HFFc6 (cell line): ENCODE measurements at regions not wholly inside any gene's neighbourhood (a gene's known extent, or its start where the extent isn't known, plus 50 kb on each side); places are given as distances from the start of the nearest gene placed in this dataset.

Experiments
- DNase-seq: peaks from one replicate; pipeline ENCODE4 v3.0.0-alpha.2; 2018
- H3K27ac Mint-ChIP-seq: 2 replicates; pipeline ENCODE4 v1.8.0; 2020; ENCODE audit warnings: mild to moderate bottlenecking, mixed read lengths
- H3K27me3 Mint-ChIP-seq: 2 replicates; pipeline ENCODE4 v1.8.0; 2021; ENCODE audit warnings: mild to moderate bottlenecking, moderate library complexity, mixed read lengths; ENCODE audit not compliant: insufficient read depth
- H3K36me3 Mint-ChIP-seq: 2 replicates; pipeline ENCODE4 v1.8.0; 2021; ENCODE audit warnings: low read depth, mixed read lengths
- H3K4me1 Mint-ChIP-seq: 2 replicates; pipeline ENCODE4 v1.8.0; 2020; ENCODE audit warnings: low read depth, mixed read lengths
- H3K4me3 Mint-ChIP-seq: 2 replicates; pipeline ENCODE4 v1.8.0; 2020; ENCODE audit warnings: mild to moderate bottlenecking, moderate library complexity, mixed read lengths
- H3K9me3 Mint-ChIP-seq: 2 replicates; pipeline ENCODE4 v1.8.0; 2020; ENCODE audit warnings: mild to moderate bottlenecking, mixed read lengths
- CTCF ChIP-seq: fragments of 200-600 bp; sonication (generic); IDR thresholded peaks from 2 replicates; pipeline ENCODE4 v1.5.0; 2021; ENCODE audit warnings: antibody characterized with exemption, mild to moderate bottlenecking

DNA sequence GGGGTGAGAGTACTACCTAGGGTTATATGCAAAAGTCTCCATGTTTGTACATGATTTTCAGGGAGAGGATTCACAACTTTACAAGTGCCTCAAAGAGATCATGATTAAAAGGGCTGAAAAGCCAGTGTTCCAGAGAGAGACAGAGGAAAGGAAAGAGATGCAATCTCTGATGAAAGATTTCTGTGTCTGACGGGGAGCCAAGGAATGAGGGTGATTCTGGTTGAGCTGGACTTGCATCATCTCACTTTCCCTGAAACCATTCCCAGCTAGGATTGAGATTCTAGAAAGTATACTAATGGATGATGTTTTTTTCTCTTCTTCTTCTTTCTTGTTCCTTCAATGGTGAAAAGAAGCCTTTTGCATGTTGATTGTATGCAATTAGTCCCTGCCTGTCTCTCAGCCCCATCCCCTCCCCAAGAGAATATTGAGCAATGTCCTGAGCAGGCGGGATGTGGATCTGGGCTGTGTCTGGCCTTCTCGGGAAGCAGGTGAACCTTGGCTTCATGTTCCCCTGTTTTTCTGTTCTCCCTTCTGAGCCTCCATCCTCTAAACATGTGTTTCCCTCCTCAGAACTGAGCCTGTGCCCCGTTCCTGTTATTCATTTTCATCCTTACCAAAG lies 186.1 kb downstream of the ZNF365 start:
- H3K4me1 Mint-ChIP-seq: peaks cover 46% of the 10 kb centered on the region
- H3K4me3 Mint-ChIP-seq: no peak overlapping the region
- DNase-seq: peak; percentile 56
- H3K9me3 Mint-ChIP-seq: no peaks in the 10 kb centered on the region
- H3K27me3 Mint-ChIP-seq: no peaks in the 10 kb centered on the region
- H3K27ac Mint-ChIP-seq: peak overlapping the region; percentile 66
- no peaks in the 10 kb centered on the region for H3K36me3 Mint-ChIP-seq
- TF ChIP-seq CTCF: no peak

GRCh38 chr10:62561151-62561550 lies 187.0 kb downstream of the ZNF365 start:
- no peaks in the 10 kb centered on the region for H3K27me3 Mint-ChIP-seq
- H3K27ac Mint-ChIP-seq: no peak overlapping the region
- no peak overlapping the region for H3K4me3 Mint-ChIP-seq
- no peak for TF ChIP-seq CTCF
- H3K9me3 Mint-ChIP-seq: no peaks in the 10 kb centered on the region
- peaks cover 46% of the 10 kb centered on the region for H3K4me1 Mint-ChIP-seq
- DNase-seq: no peak
- H3K36me3 Mint-ChIP-seq: no peaks in the 10 kb centered on the region

DNA sequence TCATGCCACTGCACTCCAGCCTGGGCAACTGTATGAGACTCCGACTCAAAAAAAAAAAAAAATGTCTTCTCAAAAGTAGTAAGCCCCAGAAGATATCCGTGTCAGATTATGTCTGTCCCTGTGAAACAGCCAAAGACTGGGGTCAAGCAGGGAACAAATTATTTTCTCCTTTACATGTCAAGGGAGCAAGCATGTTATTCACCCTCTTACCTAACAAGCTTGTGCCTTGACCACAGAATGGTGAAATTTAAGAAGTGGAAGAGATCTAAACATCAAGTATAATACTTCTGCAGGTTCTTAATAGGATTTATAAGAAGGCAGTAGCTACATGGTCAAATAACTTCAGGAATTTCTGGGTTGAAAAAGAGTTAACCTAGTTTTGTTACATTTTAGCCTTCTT lies 187.9 kb downstream of the ZNF365 start:
- H3K27me3 Mint-ChIP-seq: no peaks in the 10 kb centered on the region
- no peak for TF ChIP-seq CTCF
- no peak overlapping the region for H3K4me3 Mint-ChIP-seq
- no peak for DNase-seq
- H3K27ac Mint-ChIP-seq: no peak overlapping the region
- H3K36me3 Mint-ChIP-seq: no peaks in the 10 kb centered on the region
- peaks cover 46% of the 10 kb centered on the region for H3K4me1 Mint-ChIP-seq
- no peaks in the 10 kb centered on the region for H3K9me3 Mint-ChIP-seq

DNA sequence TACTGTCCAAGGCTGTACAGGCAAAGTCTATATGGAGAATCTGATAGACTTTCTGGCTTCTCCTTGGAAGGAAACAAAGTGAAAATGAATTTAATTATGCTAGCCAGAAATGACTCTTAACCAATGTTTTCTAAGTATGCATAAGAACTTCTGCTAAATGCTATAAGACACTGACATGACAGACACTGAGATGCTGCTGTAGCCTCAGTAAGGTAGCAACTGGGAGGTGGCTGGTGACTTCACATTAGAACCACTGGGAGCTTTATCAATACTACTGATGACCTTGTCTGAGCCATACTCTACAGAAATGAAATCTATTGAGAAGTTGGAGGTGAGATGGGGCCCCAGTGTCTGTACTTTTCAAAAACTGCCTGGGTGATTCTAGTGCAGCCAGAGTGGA lies 188.6 kb downstream of the ZNF365 start:
- Mint-ChIP-seq H3K27ac (no peak overlapping the region), H3K9me3 (no peaks in the 10 kb centered on the region), H3K4me1 (peaks cover 46% of the 10 kb centered on the region), H3K36me3 (no peaks in the 10 kb centered on the region), H3K4me3 (no peak overlapping the region), H3K27me3 (no peaks in the 10 kb centered on the region)
- no peak for DNase-seq
- TF ChIP-seq CTCF: no peak

GRCh38 chr10:62573929-62574328 lies 199.8 kb downstream of the ZNF365 start:
- Mint-ChIP-seq H3K4me1 (peaks cover 25% of the 10 kb centered on the region), H3K27ac (no peak overlapping the region), H3K4me3 (no peak overlapping the region), H3K36me3 (no peaks in the 10 kb centered on the region), H3K27me3 (no peaks in the 10 kb centered on the region; the same call in 1 of the 2 replicates), H3K9me3 (no peaks in the 10 kb centered on the region)
- TF ChIP-seq CTCF: no peak
- no peak for DNase-seq

- Mint-ChIP-seq H3K27me3 (no peaks in the 10 kb centered on the region; the same call in 1 of the 2 replicates), H3K4me3 (peak overlapping the region; percentile 68), H3K27ac (peak overlapping the region; percentile 84), H3K36me3 (no peaks in the 10 kb centered on the region), H3K4me1 (peaks cover 51% of the 10 kb centered on the region), H3K9me3 (no peaks in the 10 kb centered on the region)
- DNase-seq: no peak
- TF ChIP-seq CTCF: no peak
Observed at GRCh38 chr10:62577076-62577475, 202.9 kb downstream of the ZNF365 start.
